Retina (tissue), 1 donor: ENCODE measurements at regions not wholly inside any gene's neighbourhood (a gene's known extent, or its start where the extent isn't known, plus 50 kb on each side); places are given as distances from the start of the nearest gene placed in this dataset.
"Not testable (repeated sequence)": the region's sequence is repeated elsewhere in the genome, so short reads cannot be mapped to it uniquely, and the experiment has no call there.

Experiments used
- DNase-seq: peaks from one replicate; pipeline ENCODE4 v3.0.0-alpha.2; 2016

DNA sequence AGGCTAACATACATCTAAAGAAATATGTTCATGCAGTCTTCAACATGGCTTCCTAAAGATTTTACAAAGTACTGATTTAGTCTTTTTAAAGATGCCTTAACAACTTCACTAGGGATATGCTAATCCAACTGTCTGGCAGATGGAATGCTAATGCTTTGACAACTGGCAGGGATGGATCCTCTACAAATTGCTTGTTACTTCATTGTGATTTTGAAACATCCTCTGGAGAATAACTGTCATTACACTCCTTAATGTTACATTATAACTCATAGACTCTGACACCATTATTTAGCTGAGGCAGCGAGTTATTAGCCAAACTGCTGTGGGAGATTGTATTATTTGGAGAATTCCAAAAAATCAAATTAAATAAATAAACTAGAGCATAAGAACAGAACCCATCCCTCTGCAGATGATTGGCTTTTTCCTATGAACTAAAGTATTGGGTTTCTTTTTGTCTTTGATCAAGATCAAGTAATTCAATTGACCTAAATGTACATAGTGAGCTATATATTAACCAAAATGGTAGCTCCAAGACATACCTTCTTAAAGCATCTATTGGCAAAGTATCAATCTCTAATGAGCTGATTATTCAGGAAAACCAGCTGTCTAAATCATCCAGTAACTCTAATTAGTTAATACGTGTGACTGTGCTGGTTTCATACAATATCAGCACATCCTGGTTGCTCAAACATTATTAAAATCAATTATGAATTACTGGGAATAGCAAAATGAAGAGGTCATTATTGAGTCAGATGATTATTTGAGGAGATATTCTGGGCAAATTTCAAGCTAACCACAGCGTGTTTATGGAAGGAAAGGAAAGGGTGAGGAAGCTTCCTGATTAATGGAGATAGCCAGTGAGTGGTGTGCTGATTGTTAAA lies 321.3 kb upstream of the TFPI start:
- DNase-seq = no peak

DNA sequence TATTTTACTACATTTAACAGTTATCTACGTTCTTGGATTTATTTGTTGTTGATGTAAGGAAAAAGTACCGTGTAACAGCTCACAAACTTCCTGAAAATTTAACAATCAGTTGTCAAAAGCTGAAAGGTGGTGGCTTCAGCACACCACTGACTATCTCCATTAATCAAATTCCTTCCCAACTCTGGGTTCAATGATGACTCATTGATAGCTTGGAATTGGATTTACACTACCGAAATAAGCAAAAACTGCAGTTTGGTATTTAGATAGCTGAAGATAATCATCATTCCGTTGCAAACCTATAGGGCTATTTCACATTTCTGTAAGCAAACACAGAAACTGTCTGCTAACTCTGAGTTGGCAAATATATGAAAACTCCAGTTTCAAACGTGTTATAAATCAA lies 322.3 kb upstream of the TFPI start:
- DNase-seq = no peak

- no peak for DNase-seq
Measured at GRCh38 chr2:187877391-187877790, 323.2 kb upstream of the TFPI start.

DNA sequence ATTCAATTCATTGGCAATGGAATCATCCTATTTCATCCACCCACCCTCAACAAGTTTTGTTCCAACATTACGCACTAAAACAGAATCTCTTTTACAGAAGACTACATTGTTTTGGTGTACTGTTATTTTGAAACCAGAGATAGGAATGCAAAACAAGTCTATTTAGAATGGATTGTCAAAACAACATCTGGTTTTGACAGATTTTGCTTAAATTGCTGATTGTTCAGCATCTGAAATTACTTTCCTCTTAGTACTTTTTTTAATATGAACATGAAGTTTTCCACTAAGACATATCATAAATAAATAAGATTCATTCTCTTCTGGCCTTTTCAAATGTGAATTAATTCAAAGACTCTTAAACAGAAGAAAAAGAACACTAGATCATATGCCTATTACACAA lies 323.9 kb upstream of the TFPI start:
- DNase-seq = no peak

- DNase-seq = no peak
Measured at GRCh38 chr2:187879491-187879890, 325.3 kb upstream of the TFPI start.

DNA sequence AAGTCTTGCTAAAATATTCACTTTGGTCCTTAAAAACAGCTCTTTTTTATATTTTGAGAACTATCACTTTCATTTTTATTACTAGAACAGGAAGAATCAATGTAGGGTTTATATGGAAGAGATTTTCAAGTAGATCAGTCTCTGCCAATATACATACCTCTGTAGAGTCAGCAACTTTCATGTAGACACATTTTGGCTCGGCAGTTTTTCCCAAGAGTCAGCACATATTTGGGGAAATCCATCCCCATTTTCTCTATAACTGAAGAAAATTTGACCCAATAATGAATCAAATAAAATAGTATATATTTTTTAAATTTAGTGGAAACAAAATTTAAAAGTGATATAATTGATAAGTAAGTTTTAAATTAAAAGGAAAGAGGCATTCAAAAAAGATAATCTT lies 329.8 kb upstream of the TFPI start:
- DNase-seq = no peak

DNA sequence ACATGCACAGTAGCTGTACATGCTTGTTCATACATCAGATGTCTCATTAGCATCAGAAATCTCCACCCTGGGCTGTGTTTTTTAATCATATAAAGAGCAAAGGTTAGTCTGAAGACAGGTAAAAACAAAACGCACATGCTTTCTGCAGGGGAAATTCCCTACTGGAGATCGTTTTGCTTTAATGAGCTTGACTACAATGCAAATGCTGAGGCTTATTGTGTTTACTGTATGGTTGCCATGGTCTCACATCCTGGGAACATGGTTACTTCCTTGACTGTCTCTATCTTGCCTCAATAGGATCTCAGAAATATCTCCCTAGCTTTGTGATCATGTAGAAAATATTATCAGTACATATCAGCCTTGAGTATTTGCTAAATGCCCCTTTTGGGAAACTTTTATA lies 336.5 kb upstream of the TFPI start:
- no peak for DNase-seq

- no peak for DNase-seq
Measured at GRCh38 chr2:187900021-187900420, 345.8 kb upstream of the TFPI start.

DNA sequence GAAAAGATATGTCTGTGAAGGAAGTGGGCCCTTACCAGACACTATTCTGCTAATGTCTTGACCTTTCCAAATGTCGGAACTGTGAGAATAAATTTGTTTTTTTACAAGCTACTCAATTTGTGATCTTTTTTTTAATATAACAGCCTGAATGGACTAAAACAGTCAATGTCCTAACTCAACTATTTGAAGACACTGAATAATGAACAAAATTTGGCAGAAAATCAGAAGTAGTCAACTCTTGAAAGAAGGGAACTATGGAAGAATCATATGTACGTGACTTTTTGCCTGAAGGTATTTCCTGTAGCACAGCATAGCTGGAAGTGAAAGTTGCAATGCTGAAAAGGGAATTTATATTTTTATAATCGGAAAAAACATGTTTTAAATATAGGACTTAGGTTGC lies 351.8 kb upstream of the TFPI start:
- no peak for DNase-seq

- DNase-seq = not testable (repeated sequence)
Measured at GRCh38 chr2:187910922-187911321, 356.7 kb upstream of the TFPI start.

- no peak for DNase-seq
Measured at GRCh38 chr2:187912950-187913349, 358.7 kb upstream of the TFPI start.

- DNase-seq = no peak
Measured at GRCh38 chr2:187915810-187916209, 361.6 kb upstream of the TFPI start.

DNA sequence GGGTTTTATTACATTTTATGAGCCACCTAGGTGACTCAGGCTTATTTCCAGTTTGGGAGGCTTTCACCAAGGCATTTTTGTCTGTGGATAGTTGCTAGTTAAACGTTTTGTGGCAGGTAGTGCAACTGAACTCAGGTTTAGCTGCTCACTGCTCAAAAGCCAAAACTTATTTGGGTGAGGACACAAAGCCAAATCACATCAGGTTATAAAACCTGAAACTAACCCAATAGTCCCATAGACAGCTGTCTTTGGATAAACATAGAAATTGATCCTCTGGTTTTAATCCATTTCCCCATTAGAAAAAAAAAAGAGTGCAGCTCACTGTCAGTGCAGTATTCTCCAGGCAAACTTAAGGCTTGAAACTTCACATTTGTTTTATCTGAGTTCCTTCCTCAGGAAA lies 362.6 kb upstream of the TFPI start:
- no peak for DNase-seq

DNA sequence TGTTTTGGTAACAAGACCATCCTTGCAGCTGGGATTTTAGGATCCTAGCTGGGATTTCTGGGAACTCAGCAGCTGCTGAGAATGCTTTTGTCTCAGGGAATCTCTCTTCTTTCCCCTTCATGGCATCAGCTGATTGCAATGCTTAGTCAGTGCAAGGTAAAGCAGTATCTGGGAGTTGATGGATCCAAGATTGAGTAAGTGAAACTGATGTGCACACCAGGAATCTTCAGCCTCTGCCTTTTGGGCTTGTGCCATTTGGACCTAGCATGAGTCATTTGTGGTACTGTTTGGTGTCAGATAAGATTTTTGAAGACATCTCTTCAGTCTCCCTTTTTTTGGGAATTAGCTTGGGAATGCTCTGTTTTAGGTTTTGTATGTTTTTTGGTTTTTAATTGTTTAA lies 363.3 kb upstream of the TFPI start:
- no peak for DNase-seq

DNA sequence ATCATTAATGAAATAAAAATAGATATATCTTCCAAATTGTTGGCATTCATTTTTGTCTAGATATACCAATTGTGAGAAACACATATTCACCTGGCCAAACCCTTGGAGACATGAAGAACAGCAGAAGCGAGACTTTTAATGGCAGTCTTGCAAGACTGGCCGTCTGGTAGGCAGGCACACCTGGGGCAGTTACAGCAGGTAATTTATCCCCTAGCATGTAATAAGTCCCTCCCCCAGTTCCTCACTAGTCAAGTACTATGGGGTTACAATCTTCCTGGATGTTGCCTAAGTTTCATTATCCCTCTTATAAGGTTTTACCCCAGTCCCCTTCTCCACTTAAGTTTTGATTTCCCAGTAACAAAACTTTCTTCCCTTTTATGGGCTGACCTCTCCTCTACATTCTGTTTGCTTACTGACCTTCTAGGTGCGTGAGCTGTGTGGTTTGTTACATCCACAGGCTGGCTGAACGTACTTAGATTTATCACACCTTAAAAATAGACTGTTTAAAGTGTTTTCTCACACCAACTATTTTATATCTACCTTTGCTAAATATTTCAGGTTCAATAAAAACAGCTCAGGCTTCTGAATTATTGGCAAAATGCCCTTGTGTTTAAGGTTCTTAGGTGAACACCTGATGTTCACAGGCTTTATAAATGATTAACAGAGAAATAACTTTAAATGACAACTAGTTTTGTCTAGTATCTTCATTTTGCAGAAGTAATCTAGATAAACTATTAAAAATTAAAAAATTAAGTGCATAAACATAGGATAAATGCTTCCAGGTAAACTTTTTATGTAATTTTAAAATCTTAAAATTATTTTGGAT lies 365.0 kb upstream of the TFPI start:
- no peak for DNase-seq

- DNase-seq = no peak
Measured at GRCh38 chr2:187920511-187920910, 366.3 kb upstream of the TFPI start.

GRCh38 chr2:187922846-187923245 lies 368.6 kb upstream of the TFPI start:
- no peak for DNase-seq

DNA sequence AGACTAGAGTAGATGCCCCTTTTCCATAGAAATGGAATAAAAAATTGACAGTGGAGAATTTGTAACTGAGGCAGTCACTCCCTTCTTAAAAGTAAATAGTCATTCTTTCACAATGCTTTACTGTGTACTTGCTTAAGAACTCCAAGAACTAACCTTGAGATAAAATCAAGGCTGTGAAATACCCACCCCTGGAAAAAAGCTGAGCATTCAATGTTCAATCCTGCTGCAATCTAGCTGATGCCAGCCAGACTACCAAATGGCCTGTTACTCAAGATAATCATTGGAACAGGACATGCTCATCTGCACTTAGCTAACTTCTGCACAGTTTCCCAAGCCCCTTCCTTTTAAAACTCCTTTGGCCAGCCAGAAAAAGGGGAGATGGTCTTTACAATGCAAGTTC lies 367.4 kb upstream of the GULP1 start:
- no peak for DNase-seq

DNA sequence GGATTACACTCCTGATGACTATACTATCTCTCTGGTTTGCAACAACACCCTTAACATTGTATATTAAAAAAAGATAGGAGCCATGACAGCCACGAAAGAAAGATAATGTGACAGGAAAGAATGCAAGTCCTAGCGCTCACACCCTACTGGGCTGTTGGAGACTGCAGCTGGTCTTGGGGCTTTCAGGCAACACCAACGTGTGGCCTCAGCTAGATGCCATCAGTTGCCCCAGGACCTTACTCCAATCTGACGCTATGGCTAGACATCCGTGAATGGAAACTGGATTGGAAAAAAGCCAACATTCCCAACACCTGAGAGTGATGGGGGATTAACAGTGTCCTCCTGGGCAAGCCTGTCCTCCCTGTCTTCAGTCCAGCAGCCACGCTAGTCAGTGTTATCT lies 357.4 kb upstream of the GULP1 start:
- no peak for DNase-seq

DNA sequence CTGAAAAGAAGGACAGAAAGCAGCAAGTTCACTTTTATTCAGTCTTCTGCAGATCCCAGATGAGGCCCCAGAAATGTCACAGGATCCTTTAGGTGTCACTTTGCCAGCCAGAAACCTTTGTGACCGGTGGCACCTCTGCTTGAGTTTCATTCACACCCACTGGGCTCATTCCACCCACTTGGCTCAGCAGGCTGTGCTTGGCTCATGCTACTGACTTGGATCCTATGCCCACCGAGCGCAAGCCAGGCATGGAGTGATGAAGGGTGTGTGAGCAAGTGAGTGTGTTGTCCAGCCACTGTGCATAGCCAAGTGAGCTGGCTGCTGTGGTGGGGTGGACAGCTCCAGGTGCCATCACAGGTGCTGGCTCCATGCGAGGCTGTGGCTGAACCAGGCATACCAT lies 357.0 kb upstream of the GULP1 start:
- DNase-seq = no peak

DNA sequence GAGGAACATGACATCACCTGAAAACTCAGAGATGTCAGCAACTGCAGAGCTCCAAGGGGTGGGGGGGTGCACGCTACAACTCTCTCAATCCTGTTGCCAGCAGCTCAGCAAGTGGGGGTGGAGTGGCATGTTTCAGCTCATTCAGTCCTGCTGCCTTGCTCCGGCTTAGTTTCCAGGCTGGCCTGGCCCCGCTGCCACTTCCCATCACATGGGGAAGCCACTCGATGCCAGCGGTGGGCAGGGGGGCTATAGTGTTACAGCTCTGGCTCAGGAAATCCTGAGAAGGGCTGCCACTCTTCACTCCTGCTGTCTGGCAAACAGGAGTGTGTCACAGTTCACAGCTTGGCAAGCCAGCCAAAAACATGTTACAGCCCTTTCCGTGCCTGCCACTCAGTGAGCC lies 356.5 kb upstream of the GULP1 start:
- DNase-seq = no peak

DNA sequence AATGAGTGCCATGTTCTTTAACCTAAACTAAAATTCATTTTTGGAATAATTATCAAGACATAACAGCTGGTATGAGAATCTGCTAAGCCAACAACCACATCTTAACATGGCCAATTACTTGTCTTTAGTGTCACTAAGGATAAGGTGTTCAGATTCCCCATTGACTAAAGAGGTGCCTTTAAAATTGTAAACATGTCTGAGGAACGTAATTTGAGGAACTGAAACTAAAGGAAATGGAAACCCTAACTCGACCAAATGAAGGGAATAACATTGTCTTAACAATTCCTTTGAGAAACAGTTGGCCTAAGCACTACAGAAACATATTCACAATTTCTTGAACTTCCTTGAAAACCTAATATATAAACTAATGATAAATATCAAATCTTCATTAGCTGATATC lies 355.4 kb upstream of the GULP1 start:
- no peak for DNase-seq

GRCh38 chr2:187939180-187939579 lies 352.5 kb upstream of the GULP1 start:
- no peak for DNase-seq

GRCh38 chr2:187942876-187943275 lies 348.8 kb upstream of the GULP1 start:
- no peak for DNase-seq
